ENCODE measurements at regions not wholly inside any gene's neighbourhood (a gene's known extent, or its start where the extent isn't known, plus 50 kb on each side); places are given as distances from the start of the nearest gene placed in this dataset.

DNA sequence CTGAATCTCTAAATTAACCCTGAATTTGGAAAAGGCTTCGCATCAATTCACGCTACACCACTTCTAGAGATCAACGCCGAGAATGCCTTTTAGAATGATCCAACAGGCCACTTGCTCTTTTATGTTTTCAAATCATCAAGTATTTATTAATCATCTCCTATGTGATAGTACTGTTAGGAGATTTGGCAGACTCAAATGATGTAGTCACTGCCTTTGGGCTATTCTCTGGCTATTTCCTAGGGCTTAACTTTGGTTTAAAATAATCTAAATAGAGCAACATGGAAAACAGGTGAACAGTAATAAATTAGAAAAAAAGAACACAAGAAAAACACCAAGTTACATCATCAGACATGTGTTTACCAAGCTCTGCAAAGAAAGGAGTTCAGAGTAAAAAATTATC is 140.3 kb downstream of the TENT5A start:
- TF ChIP-seq, protein P1, sequence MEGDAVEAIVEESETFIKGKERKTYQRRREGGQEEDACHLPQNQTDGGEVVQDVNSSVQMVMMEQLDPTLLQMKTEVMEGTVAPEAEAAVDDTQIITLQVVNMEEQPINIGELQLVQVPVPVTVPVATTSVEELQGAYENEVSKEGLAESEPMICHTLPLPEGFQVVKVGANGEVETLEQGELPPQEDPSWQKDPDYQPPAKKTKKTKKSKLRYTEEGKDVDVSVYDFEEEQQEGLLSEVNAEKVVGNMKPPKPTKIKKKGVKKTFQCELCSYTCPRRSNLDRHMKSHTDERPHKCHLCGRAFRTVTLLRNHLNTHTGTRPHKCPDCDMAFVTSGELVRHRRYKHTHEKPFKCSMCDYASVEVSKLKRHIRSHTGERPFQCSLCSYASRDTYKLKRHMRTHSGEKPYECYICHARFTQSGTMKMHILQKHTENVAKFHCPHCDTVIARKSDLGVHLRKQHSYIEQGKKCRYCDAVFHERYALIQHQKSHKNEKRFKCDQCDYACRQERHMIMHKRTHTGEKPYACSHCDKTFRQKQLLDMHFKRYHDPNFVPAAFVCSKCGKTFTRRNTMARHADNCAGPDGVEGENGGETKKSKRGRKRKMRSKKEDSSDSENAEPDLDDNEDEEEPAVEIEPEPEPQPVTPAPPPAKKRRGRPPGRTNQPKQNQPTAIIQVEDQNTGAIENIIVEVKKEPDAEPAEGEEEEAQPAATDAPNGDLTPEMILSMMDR (IDR thresholded peaks at IDR 0.05; ENCODE audit: low read depth, low read length, poor library complexity, severe bottlenecking) = no peak
- no peak for TF ChIP-seq EZH2phosphoT487 (IDR thresholded peaks at IDR 0.05; ENCODE audit: borderline replicate concordance, low read length)
- H4K20me1 ChIP-seq (ENCODE audit: control insufficient read depth, insufficient read depth, low read depth, low read length) = no peaks in the 10 kb centered on the region
- H3K27ac ChIP-seq (ENCODE audit: low read depth, low read length) = no peak overlapping the region
- no peaks in the 10 kb centered on the region for H3K4me1 ChIP-seq (ENCODE audit: control insufficient read depth, low read length)
- no peaks in the 10 kb centered on the region for H3K9me3 ChIP-seq (ENCODE audit: control insufficient read depth, insufficient read depth, low read length)
- H3K27me3 ChIP-seq (ENCODE audit: control insufficient read depth, low read length) = no peaks in the 10 kb centered on the region
- H3K4me3 ChIP-seq (ENCODE audit: low read length) = no peak overlapping the region
- H3F3A ChIP-seq (ENCODE audit: control insufficient read depth, insufficient read depth) = no peaks in the 10 kb centered on the region
- no peak overlapping the region for H3K4me2 ChIP-seq (ENCODE audit: low read length)
- H3K36me3 ChIP-seq (ENCODE audit: control insufficient read depth, low read length) = no peaks in the 10 kb centered on the region
- no peaks in the 10 kb centered on the region for H3K9me2 ChIP-seq (replicated peaks; ENCODE audit: control insufficient read depth, low read length)
- H3K79me2 ChIP-seq (ENCODE audit: control insufficient read depth, low read length) = no peaks in the 10 kb centered on the region

DNA sequence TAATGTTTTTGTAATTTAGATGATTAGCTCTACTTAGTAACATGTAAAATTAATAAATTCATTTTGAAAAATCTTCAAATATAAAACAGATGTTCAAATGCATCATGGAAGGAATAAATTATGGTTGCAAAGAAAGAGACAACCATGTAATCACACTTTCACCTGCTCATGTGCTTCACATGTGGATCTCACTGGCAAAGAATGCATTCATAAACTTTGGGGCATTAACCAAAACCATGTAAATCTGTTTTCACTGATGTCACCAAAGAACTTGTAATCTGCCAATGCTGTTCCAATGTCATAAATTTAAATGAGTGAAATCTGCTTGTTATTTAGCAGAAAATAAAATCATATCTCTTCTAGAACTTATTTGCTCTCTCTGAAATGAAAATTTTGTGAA is 142.7 kb downstream of the TENT5A start:
- Histone ChIP-seq H3K27ac (ENCODE audit: low read depth, low read length) (no peak overlapping the region), H3K4me3 (ENCODE audit: low read length) (no peak overlapping the region), H3K36me3 (ENCODE audit: control insufficient read depth, low read length) (no peaks in the 10 kb centered on the region), H3K4me1 (ENCODE audit: control insufficient read depth, low read length) (no peaks in the 10 kb centered on the region), H3K9me3 (ENCODE audit: control insufficient read depth, insufficient read depth, low read length) (no peaks in the 10 kb centered on the region), H3K9me2 (replicated peaks; ENCODE audit: control insufficient read depth, low read length) (no peaks in the 10 kb centered on the region), H3K4me2 (ENCODE audit: low read length) (no peak overlapping the region), H3K79me2 (ENCODE audit: control insufficient read depth, low read length) (no peaks in the 10 kb centered on the region), H3F3A (ENCODE audit: control insufficient read depth, insufficient read depth) (no peaks in the 10 kb centered on the region), H4K20me1 (ENCODE audit: control insufficient read depth, insufficient read depth, low read depth, low read length) (no peaks in the 10 kb centered on the region), H3K27me3 (ENCODE audit: control insufficient read depth, low read length) (no peaks in the 10 kb centered on the region)
- no peak for TF ChIP-seq EZH2phosphoT487 (IDR thresholded peaks at IDR 0.05; ENCODE audit: borderline replicate concordance, low read length)
- TF ChIP-seq, protein P1 (IDR thresholded peaks at IDR 0.05; ENCODE audit: low read depth, low read length, poor library complexity, severe bottlenecking) = no peak

DNA sequence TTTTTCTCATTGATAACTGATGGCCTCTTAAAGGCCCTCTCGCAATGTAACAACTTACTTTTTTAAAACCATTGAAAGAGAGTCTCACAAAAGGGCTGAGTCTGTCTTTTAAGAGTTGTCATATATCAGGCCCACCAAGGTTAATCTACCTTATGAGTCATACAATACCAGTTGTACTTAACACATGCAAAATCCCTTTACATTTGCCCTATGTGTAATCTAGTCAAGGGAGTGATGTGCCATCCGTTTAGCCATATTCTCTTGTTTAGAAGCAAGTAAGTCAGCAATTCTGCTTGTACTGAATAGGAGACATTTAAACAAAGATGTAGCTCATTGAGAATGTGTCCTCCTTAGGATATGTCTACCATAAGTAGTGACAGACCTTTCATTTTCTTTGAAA is 143.7 kb downstream of the TENT5A start:
- no peak for TF ChIP-seq EZH2phosphoT487 (IDR thresholded peaks at IDR 0.05; ENCODE audit: borderline replicate concordance, low read length)
- TF ChIP-seq, protein P1 (IDR thresholded peaks at IDR 0.05; ENCODE audit: low read depth, low read length, poor library complexity, severe bottlenecking) = no peak
- Histone ChIP-seq H3K9me3 (ENCODE audit: control insufficient read depth, insufficient read depth, low read length) (no peaks in the 10 kb centered on the region), H3K27ac (ENCODE audit: low read depth, low read length) (no peak overlapping the region), H3K4me3 (ENCODE audit: low read length) (no peak overlapping the region), H3K36me3 (ENCODE audit: control insufficient read depth, low read length) (no peaks in the 10 kb centered on the region), H4K20me1 (ENCODE audit: control insufficient read depth, insufficient read depth, low read depth, low read length) (no peaks in the 10 kb centered on the region), H3K4me2 (ENCODE audit: low read length) (no peak overlapping the region), H3K4me1 (ENCODE audit: control insufficient read depth, low read length) (no peaks in the 10 kb centered on the region), H3F3A (ENCODE audit: control insufficient read depth, insufficient read depth) (no peaks in the 10 kb centered on the region), H3K9me2 (replicated peaks; ENCODE audit: control insufficient read depth, low read length) (no peaks in the 10 kb centered on the region), H3K79me2 (ENCODE audit: control insufficient read depth, low read length) (no peaks in the 10 kb centered on the region), H3K27me3 (ENCODE audit: control insufficient read depth, low read length) (no peaks in the 10 kb centered on the region)

DNA sequence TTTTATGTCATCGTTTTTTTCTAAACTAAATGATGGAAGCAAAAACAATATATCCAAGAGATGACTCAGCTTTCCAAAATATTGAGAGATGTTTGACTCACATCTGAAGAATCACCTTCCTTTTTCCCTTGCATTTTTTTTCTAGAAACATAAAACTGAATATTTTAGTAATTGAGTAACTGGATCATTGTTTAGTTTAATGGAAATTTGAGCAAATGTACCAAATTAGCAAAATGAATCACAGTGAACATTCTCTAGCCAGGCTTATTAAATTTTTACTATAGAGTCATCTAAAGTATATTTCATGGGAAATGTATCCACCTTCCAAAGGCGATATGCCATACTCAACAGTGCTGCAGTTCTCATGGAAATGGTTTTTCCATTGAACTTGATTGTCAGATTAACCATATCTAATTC is 145.5 kb downstream of the TENT5A start:
- Histone ChIP-seq H4K20me1 (ENCODE audit: control insufficient read depth, insufficient read depth, low read depth, low read length) (no peaks in the 10 kb centered on the region), H3K79me2 (ENCODE audit: control insufficient read depth, low read length) (no peaks in the 10 kb centered on the region), H3F3A (ENCODE audit: control insufficient read depth, insufficient read depth) (no peaks in the 10 kb centered on the region), H3K27ac (ENCODE audit: low read depth, low read length) (no peak overlapping the region), H3K9me3 (ENCODE audit: control insufficient read depth, insufficient read depth, low read length) (no peaks in the 10 kb centered on the region), H3K4me3 (ENCODE audit: low read length) (no peak overlapping the region), H3K36me3 (ENCODE audit: control insufficient read depth, low read length) (no peaks in the 10 kb centered on the region), H3K27me3 (ENCODE audit: control insufficient read depth, low read length) (no peaks in the 10 kb centered on the region), H3K9me2 (replicated peaks; ENCODE audit: control insufficient read depth, low read length) (no peaks in the 10 kb centered on the region), H3K4me2 (ENCODE audit: low read length) (no peak overlapping the region), H3K4me1 (ENCODE audit: control insufficient read depth, low read length) (no peaks in the 10 kb centered on the region)
- TF ChIP-seq, protein P1 (IDR thresholded peaks at IDR 0.05; ENCODE audit: low read depth, low read length, poor library complexity, severe bottlenecking) = no peak
- TF ChIP-seq EZH2phosphoT487 (IDR thresholded peaks at IDR 0.05; ENCODE audit: borderline replicate concordance, low read length) = no peak

Measured in DOHH2 (cell line).